Head of caudate nucleus (tissue), 42 donors: ENCODE measurements at regions not wholly inside any gene's neighbourhood (a gene's known extent, or its start where the extent isn't known, plus 50 kb on each side); places are given as distances from the start of the nearest gene placed in this dataset.
"Not testable (repeated sequence)": the region's sequence is repeated elsewhere in the genome, so short reads cannot be mapped to it uniquely, and the experiment has no call there.

ENCODE experiments used
- DNase-seq, 42 donors: peaks; one replicate each; pipeline versions ENCODE4 v3.0.0 to v3.0.0-alpha.2; 2020 to 2021; ENCODE audit warnings: mixed read lengths in 7 of 42
- intact Hi-C: fragments of 100-400 bp; cut with DNase I; formaldehyde crosslinking; loops from one replicate; pipeline ENCODE4 v1.15.0; 2022

- intact Hi-C loops, result no loop called here
- no peak for DNase-seq
These were observed 225.0 kb upstream of the ARHGEF26 start for GRCh38 chr3:153896197-153896596.

GRCh38 chr3:153897025-153897723, 224.0 kb upstream of the ARHGEF26 start:
- intact Hi-C loops, result no loop called here
- no peak for DNase-seq

- intact Hi-C loops, result no loop called here
- no peak for DNase-seq
These were observed 223.3 kb upstream of the ARHGEF26 start for GRCh38 chr3:153897842-153898241.

- intact Hi-C loops, result no loop called here
These were observed 220.0 kb upstream of the ARHGEF26 start for GRCh38 chr3:153901152-153901551.

GRCh38 chr3:153901991-153902390, 219.2 kb upstream of the ARHGEF26 start:
- intact Hi-C loops, result no loop called here
- no peak for DNase-seq

More at GRCh38 chr3:153901152-153901551, 220.0 kb upstream of the ARHGEF26 start:
- no peak for DNase-seq

GRCh38 chr3:153903430-153903829, 217.8 kb upstream of the ARHGEF26 start:
- no peak for DNase-seq
- intact Hi-C loops, result no loop called here

GRCh38 chr3:153906366-153906765, 214.8 kb upstream of the ARHGEF26 start:
- no peak for DNase-seq
- intact Hi-C loops, result no loop called here

- DNase-seq, result no peak
- intact Hi-C loops, result no loop called here
These were observed 210.8 kb upstream of the ARHGEF26 start for GRCh38 chr3:153910387-153910786.

GRCh38 chr3:153911116-153911515, 210.1 kb upstream of the ARHGEF26 start:
- intact Hi-C loops, result no loop called here

GRCh38 chr3:153919773-153920172, 201.4 kb upstream of the ARHGEF26 start:
- DNase-seq, result no peak

More at GRCh38 chr3:153911116-153911515, 210.1 kb upstream of the ARHGEF26 start:
- DNase-seq, result no peak

GRCh38 chr3:153921826-153922225, 199.4 kb upstream of the ARHGEF26 start:
- DNase-seq, result no peak
- intact Hi-C loops, result no loop called here

More at GRCh38 chr3:153919773-153920172, 201.4 kb upstream of the ARHGEF26 start:
- intact Hi-C loops, result no loop called here

- no peak for DNase-seq
- intact Hi-C loops, result no loop called here
These were observed 195.2 kb upstream of the ARHGEF26 start for GRCh38 chr3:153925841-153926514.

GRCh38 chr3:153927107-153927506, 194.1 kb upstream of the ARHGEF26 start:
- intact Hi-C loops, result no loop called here
- DNase-seq, result no peak

- DNase-seq, result no peak
- intact Hi-C loops, result no loop called here
These were observed 192.3 kb upstream of the ARHGEF26 start for GRCh38 chr3:153928851-153929250.

GRCh38 chr3:153933481-153933880, 187.7 kb upstream of the ARHGEF26 start:
- DNase-seq, intact Hi-C loops: not testable (repeated sequence)

- no peak for DNase-seq
- intact Hi-C loops, result no loop called here
These were observed 177.1 kb upstream of the ARHGEF26 start for GRCh38 chr3:153944084-153944483.

GRCh38 chr3:153951276-153951675, 169.9 kb upstream of the ARHGEF26 start:
- no peak for DNase-seq

GRCh38 chr3:153952091-153952490, 169.1 kb upstream of the ARHGEF26 start:
- intact Hi-C loops, result no loop called here
- no peak for DNase-seq

More at GRCh38 chr3:153951276-153951675, 169.9 kb upstream of the ARHGEF26 start:
- intact Hi-C loops, result no loop called here

GRCh38 chr3:153956613-153957012, 164.6 kb upstream of the ARHGEF26 start:
- no peak for DNase-seq
- intact Hi-C loops, result no loop called here

- intact Hi-C loops, result no loop called here
- DNase-seq, result no peak
These were observed 163.8 kb upstream of the ARHGEF26 start for GRCh38 chr3:153957421-153957820.
